Sigmoid colon (tissue), 6 donors: ENCODE measurements at regions not wholly inside any gene's neighbourhood (a gene's known extent, or its start where the extent isn't known, plus 50 kb on each side); places are given as distances from the start of the nearest gene placed in this dataset.
"Not testable (repeated sequence)": the region's sequence is repeated elsewhere in the genome, so short reads cannot be mapped to it uniquely, and the experiment has no call there.

Experiments
- DNase-seq: peaks from one replicate; pipeline ENCODE4 v3.0.0-alpha.2; 2019
- H3K27ac ChIP-seq, 4 donors: fragments of 200-600 bp; sonication (generic); one replicate each; pipeline ENCODE4 v1.5.1; 2016 to 2019; ENCODE audit warnings: mild to moderate bottlenecking in 1 of 4
- H3K27me3 ChIP-seq, 3 donors: fragments of 200-600 bp; sonication (generic); one replicate each; pipeline ENCODE4 v1.5.1; 2019; ENCODE audit warnings: mild to moderate bottlenecking in 1 of 3
- H3K36me3 ChIP-seq, 4 donors: fragments of 200-600 bp; sonication (generic); one replicate each; pipeline ENCODE4 v1.5.1; 2016 to 2019
- H3K4me1 ChIP-seq, 4 donors: fragments of 200-600 bp; sonication (generic); one replicate each; pipeline ENCODE4 v1.5.1; 2017 to 2019
- H3K4me3 ChIP-seq, 4 donors: fragments of 200-600 bp; sonication (generic); one replicate each; pipeline ENCODE4 v1.5.1; 2017 to 2019; ENCODE audit warnings: mild to moderate bottlenecking in 2 of 4, moderate library complexity in 1 of 4
- H3K9me3 ChIP-seq, 4 donors: fragments of 200-600 bp in 3 of 4; sonication (generic) in 3 of 4; one replicate each; pipeline versions ENCODE4 v1.5.1 to v1.6.1; 2013 to 2019
- EP300 ChIP-seq, 4 donors: sonication (generic); formaldehyde crosslinking; IDR thresholded peaks; one replicate each; pipeline ENCODE4 v1.6.1; 2017; ENCODE audit warnings: antibody characterized with exemption in 4 of 4
- POLR2A ChIP-seq, 2 donors: fragments of 450-650 bp; IDR thresholded peaks; one replicate each; pipeline ENCODE4 v1.6.1; 2016; ENCODE audit warnings: antibody characterized with exemption in 2 of 2, mild to moderate bottlenecking in 2 of 2, moderate library complexity in 2 of 2
- POLR2AphosphoS5 ChIP-seq, 4 donors: sonication (generic); formaldehyde crosslinking; IDR thresholded peaks; one replicate each; pipeline ENCODE4 v1.6.1; 2017; ENCODE audit warnings: antibody characterized with exemption in 4 of 4
- WGBS, 2 donors: extraction: QIAGEN DNeasy Blood & Tissue Kit; methylation state at CpG; one replicate each; pipeline ENCODE4 v1.1.7; 2013; 5-methylcytosine and 5-hydroxymethylcytosine counted together
- intact Hi-C: fragments of 100-400 bp; cut with DNase I; formaldehyde crosslinking; loops from one replicate; pipeline ENCODE4 v1.15.1; 2023
- TF ChIP-seq, protein P1 (sequence below), 4 experiments: fragments of 450-650 bp in 3 of 4; fragments of 200-600 bp in 1 of 4; IDR thresholded peaks; one replicate each; pipeline ENCODE4 v1.5.1; 2016 to 2019; ENCODE audit warnings: antibody characterized with exemption in 4 of 4, mild to moderate bottlenecking in 3 of 4, moderate library complexity in 2 of 4
- donor health status: healthy with polysubstance abuse.
- donor health status: healthy.

- Histone ChIP-seq H3K36me3 (no peaks in the 10 kb centered on the region), H3K27me3 (no peaks in the 10 kb centered on the region), H3K27ac (no peak overlapping the region), H3K9me3 (no peaks in the 10 kb centered on the region), H3K4me3 (no peak overlapping the region), H3K4me1 (no peaks in the 10 kb centered on the region)
- intact Hi-C loops, result no loop called here
- WGBS, 2 donors, result 25 to 34% methylated on average over 2 of the region's 2 CpGs
- TF ChIP-seq POLR2AphosphoS5 (IDR thresholded peaks at IDR 0.05) (no peak), EP300 (IDR thresholded peaks at IDR 0.05) (no peak)
- TF ChIP-seq, protein P1, sequence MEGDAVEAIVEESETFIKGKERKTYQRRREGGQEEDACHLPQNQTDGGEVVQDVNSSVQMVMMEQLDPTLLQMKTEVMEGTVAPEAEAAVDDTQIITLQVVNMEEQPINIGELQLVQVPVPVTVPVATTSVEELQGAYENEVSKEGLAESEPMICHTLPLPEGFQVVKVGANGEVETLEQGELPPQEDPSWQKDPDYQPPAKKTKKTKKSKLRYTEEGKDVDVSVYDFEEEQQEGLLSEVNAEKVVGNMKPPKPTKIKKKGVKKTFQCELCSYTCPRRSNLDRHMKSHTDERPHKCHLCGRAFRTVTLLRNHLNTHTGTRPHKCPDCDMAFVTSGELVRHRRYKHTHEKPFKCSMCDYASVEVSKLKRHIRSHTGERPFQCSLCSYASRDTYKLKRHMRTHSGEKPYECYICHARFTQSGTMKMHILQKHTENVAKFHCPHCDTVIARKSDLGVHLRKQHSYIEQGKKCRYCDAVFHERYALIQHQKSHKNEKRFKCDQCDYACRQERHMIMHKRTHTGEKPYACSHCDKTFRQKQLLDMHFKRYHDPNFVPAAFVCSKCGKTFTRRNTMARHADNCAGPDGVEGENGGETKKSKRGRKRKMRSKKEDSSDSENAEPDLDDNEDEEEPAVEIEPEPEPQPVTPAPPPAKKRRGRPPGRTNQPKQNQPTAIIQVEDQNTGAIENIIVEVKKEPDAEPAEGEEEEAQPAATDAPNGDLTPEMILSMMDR (IDR thresholded peaks at IDR 0.05), result no peak
- no peak for DNase-seq
These were observed 92.5 kb upstream of the EDA2R start for GRCh38 chrX:66731398-66731797.

- Histone ChIP-seq H3K9me3 (no peaks in the 10 kb centered on the region), H3K27ac (no peak overlapping the region), H3K4me1 (no peaks in the 10 kb centered on the region), H3K27me3 (no peaks in the 10 kb centered on the region), H3K36me3 (no peaks in the 10 kb centered on the region), H3K4me3 (peak overlapping the region in 3 of 4 donors; percentile 38 to 44 (median 41))
- 0 to 1% methylated on average over 21 of the region's 21 CpGs for WGBS, 2 donors
- no peak for TF ChIP-seq POLR2A (IDR thresholded peaks at IDR 0.05)
- TF ChIP-seq, protein P1 (IDR thresholded peaks at IDR 0.05), result peak in 3 of 4 experiments; percentile 44 to 55 (median 49)
- TF ChIP-seq EP300 (IDR thresholded peaks at IDR 0.05), result no peak
- intact Hi-C loops, result no loop called here
- peak; percentile 57 for DNase-seq
These were observed 90.0 kb upstream of the EDA2R start for GRCh38 chrX:66728818-66729271.

DNA sequence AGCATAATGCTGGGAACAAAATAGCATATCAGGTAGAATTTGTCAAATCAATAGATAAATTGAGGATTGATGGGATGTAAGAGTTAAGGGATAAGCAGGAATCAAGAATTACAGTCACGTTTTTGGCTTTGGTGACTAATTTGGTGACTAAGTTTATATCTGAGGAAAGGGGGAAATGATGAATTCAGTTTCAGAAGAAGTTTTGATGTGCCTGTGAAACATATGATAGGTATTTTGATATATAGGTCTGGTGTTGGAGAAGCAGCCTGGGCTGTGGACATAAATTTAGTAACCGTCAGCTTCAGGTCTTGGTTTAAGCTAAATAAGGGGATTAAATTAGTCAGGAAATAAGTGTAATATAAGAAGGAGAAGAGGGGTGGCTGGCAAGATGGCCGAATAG lies 79.0 kb upstream of the EDA2R start:
- H3K27ac ChIP-seq, result no peak overlapping the region
- no peak overlapping the region for H3K4me3 ChIP-seq
- H3K36me3 ChIP-seq, result no peaks in the 10 kb centered on the region
- WGBS, 2 donors, result 68 to 82% methylated on average over 3 of the region's 3 CpGs
- intact Hi-C loops, result no loop called here
- no peak for DNase-seq
- no peak for TF ChIP-seq POLR2AphosphoS5 (IDR thresholded peaks at IDR 0.05)
- TF ChIP-seq, protein P1 (IDR thresholded peaks at IDR 0.05), result no peak
- TF ChIP-seq EP300 (IDR thresholded peaks at IDR 0.05), result no peak
- TF ChIP-seq POLR2A (IDR thresholded peaks at IDR 0.05), result no peak
- H3K27me3 ChIP-seq, result no peaks in the 10 kb centered on the region
- no peaks in the 10 kb centered on the region for H3K9me3 ChIP-seq
- no peaks in the 10 kb centered on the region for H3K4me1 ChIP-seq

DNA sequence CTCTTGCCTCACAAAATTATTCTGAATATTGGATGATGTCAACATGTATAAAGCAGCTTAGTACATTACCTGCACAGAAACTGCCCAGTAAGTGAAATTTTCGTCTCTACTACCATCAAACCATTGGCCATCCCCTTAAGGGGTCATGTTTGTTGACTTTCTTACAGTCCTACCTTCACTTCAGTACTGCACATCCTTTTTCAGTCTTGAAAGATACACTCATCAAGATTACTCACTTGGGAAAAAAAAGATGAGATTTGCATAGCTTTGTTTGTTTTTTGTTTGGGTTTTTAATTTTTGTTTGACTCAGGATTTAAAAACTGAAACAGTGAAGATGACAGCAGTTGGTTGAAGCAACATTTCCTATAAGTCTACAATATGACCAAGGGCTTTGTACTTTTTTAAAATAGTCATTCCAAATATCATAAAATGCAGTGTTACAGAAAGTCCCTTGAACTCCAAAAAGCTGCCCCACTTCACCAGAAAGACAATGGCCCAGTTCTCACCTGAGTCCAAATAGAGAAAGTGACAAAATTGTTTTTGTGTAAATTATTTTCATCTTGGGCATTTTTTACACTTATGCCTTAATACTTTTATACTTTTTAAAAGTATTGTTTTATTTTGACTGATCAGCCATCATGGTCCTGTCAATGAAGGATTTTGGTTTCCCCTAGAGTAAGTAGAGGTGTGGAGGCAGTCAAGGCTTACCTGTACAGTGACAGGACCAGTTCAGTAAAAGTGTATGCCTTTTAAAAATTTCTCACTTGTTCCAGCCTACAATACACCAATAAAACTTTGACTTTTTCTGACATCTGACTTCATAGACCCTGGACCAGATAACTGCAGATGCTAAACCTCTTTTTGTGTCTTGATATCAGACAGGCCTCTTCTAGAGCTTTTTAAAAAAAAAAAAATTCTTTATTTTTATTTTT lies 59.7 kb upstream of the EDA2R start:
- no peak overlapping the region for H3K4me3 ChIP-seq
- no peak for DNase-seq
- H3K36me3 ChIP-seq, result no peaks in the 10 kb centered on the region
- no peak overlapping the region for H3K27ac ChIP-seq
- no peaks in the 10 kb centered on the region for H3K4me1 ChIP-seq
- TF ChIP-seq POLR2AphosphoS5 (IDR thresholded peaks at IDR 0.05) (no peak), POLR2A (IDR thresholded peaks at IDR 0.05) (no peak), EP300 (IDR thresholded peaks at IDR 0.05) (no peak)
- TF ChIP-seq, protein P1 (IDR thresholded peaks at IDR 0.05), result no peak
- WGBS, 2 donors, result 33 to 60% methylated on average over 1 of the region's 1 CpG
- H3K27me3 ChIP-seq, result no peaks in the 10 kb centered on the region
- H3K9me3 ChIP-seq, result no peaks in the 10 kb centered on the region
- intact Hi-C loops, result no loop called here

DNA sequence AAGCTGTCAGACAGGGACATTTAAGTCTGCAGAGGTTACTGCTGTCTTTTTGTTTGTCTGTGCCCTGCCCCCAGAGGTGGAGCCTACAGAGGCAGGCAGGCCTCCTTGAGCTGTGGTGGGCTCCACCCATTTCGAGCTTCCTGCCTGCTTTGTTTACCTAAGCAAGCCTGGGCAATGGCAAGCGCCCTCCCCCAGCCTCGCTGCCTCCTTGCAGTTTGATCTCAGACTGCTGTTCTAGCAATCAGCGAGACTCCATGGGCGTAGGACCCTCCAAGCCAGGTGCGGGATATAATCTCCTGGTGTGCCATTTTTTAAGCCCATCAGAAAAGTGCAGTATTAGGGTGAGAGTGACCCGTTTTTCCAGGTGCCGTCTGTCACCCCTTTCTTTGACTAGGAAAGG lies 53.6 kb upstream of the EDA2R start:
- H3K9me3 ChIP-seq, H3K27ac ChIP-seq, H3K4me1 ChIP-seq, DNase-seq, H3K36me3 ChIP-seq, H3K4me3 ChIP-seq, intact Hi-C loops, H3K27me3 ChIP-seq: not testable (repeated sequence)
- 84 to 85% methylated on average over 8 of the region's 8 CpGs for WGBS, 2 donors
